GM18951 (cell line): ENCODE measurements at regions not wholly inside any gene's neighbourhood (a gene's known extent, or its start where the extent isn't known, plus 50 kb on each side); places are given as distances from the start of the nearest gene placed in this dataset.

Experiments
- POLR2A ChIP-seq: IDR thresholded peaks from 4 replicates; pipeline ENCODE4 v1.6.1; 2011; ENCODE audit warnings: mild to moderate bottlenecking; ENCODE audit not compliant: insufficient read length, insufficient read depth; ENCODE audit errors: extremely low read depth
- in situ Hi-C: fragments of 300-500 bp; cut with MboI; formaldehyde crosslinking; loops from one replicate; pipeline ENCODE4 v1.12.0; 2022; ENCODE audit warnings: low sequenced_read_pairs, mixed read lengths, inconsistent platforms; ENCODE audit not compliant: unreplicated experiment

GRCh38 chr3:150216866-150217600 lies 191.1 kb upstream of the TSC22D2 start:
- in situ Hi-C loops, result loop anchor here (25.0 kb wide), 1 partner anchor 705 kb away; no protein-coding TSS in a partner anchor
- no peak for TF ChIP-seq POLR2A

DNA sequence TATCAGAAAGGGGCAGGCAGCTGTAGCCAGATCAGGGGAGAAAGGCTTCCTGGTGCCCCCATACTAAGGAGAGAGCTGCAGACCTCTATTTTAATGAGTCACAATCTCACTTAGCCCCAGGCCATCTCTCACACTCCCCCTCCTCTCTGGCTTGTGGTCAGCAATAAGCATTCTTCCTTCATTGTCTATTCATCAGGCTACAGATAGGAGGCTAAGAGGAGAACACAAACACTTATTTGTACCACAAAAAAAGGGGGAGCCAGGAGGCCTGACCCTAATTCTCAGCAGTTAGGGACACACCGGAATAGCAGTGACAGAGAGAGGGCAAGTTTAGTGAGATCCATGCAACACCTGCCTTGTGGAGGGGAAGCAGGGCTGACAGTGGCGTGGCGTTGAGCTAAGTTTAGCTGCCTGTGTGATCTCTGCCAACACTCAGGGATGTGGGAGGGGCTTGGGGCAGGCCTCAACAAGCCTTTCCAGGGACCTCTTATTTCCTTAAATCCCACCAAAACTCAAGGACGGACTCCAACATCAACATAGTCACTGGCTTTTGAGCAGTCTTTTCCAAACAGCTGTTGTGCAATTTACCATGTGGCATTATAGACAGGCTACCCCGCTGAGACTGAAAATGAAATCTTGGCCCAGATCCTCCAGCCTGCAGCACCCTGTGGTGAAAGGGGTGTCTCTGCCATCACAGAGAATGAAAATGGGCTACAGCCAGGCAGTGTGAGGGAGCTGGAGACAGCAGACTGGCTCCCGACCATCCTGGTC lies 191.9 kb upstream of the TSC22D2 start:
- in situ Hi-C loops, result loop anchor here (25.0 kb wide), 1 partner anchor 704 kb away; no protein-coding TSS in a partner anchor
- no peak for TF ChIP-seq POLR2A

- TF ChIP-seq POLR2A, result no peak
- in situ Hi-C loops, result loop anchor here (25.0 kb wide), 1 partner anchor 703 kb away; no protein-coding TSS in a partner anchor
Measured at GRCh38 chr3:150215616-150216015, 192.5 kb upstream of the TSC22D2 start.

DNA sequence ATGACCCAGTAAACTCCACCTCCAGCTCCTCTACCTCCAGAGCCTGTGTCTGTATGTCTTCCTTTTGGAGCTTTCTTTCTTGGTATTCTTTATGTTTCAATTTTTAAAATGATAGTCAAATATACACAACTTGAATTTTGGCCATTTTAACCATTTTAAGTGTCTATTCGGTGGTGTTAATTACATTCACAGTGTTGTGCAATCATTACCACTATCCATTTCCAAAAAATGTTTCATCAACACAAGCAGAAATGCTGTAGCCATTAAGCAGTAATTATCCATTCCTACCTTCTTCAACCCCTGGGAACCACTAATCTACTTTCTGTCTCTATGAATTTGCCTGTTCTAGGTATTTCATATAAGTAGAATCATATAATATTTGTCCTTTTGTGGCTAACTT lies 194.5 kb upstream of the TSC22D2 start:
- in situ Hi-C loops, result loop anchor here (25.0 kb wide), 1 partner anchor 701 kb away; no protein-coding TSS in a partner anchor
- TF ChIP-seq POLR2A, result no peak

DNA sequence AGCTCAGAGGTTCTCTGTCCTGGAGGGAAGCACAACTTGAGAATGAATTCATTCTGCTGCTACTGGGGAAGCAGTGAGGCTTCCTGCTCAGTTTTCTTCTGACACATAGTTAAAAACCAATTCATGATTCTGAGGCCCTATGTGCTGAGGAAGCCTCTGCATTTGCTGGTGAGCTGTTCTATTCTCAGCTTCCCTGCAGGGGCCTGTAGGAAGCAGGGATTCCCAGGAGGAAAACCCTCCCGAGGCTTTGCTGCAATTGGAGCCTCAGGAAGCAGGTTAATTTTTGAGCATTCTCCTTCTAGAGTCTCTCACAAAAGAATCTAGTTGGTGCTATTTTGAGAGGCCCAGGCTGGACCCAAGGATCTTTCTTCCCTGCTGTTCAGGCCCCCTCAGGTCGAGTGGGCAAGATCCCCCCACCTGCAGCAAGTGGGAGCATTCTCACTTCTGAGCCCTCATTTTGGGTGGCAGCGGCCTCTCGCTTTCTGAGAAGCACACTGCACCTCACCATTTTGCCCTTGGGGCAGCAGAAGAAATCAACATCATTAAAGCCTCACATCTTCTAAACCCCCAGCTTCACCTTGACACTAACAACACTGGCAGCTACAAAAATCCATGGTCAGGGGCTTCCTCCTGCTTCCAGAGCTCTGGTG lies 197.5 kb upstream of the TSC22D2 start:
- no peak for TF ChIP-seq POLR2A
- in situ Hi-C loops, result loop anchor here (25.0 kb wide), 1 partner anchor 698 kb away; no protein-coding TSS in a partner anchor

- TF ChIP-seq POLR2A, result no peak
- in situ Hi-C loops, result loop anchor here (25.0 kb wide), 1 partner anchor 691 kb away; no protein-coding TSS in a partner anchor
Measured at GRCh38 chr3:150203273-150203672, 204.8 kb upstream of the TSC22D2 start.

- TF ChIP-seq POLR2A, result no peak
- in situ Hi-C loops, result loop anchor here (25.0 kb wide), 1 partner anchor 690 kb away; no protein-coding TSS in a partner anchor
Measured at GRCh38 chr3:150202711-150203110, 205.4 kb upstream of the TSC22D2 start.

DNA sequence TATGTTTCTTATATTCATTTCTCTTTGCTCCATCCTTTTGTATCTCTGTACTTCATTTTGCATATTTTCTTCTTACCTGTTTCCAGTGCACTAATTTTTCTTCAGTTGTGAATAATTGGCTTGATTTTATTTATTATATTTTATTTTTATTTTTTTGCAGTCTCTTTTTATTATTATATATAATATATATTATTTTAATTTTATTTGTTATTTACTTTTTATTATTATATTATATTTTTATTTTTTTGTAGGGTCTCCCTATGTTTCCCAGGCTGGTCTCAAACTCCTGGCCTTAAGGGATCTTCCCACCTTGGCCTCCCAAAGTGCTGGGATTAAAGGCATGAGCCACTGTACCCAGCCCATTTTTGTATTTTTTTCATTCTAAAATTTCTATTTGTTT lies 213.1 kb upstream of the TSC22D2 start:
- in situ Hi-C loops, result no loop called here
- no peak for TF ChIP-seq POLR2A

DNA sequence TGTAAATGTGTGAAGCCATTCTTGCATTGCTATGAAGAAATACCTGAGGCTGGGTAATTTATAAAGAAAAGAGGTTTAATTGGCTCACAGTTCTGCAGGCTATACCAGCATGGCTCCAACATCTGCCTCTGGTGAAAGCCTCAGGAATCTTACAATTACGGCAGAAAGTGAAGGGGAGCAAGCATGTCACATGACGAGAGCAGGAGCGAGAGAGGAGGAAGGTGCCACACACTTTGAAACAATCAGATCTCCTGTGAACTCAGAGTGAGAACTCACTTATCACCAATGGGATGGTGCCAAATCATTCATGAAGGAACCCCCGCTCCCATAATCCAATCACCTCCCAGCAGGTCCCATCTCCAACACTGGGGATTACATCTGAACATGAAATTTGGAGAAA lies 213.6 kb upstream of the TSC22D2 start:
- in situ Hi-C loops, result no loop called here
- no peak for TF ChIP-seq POLR2A

DNA sequence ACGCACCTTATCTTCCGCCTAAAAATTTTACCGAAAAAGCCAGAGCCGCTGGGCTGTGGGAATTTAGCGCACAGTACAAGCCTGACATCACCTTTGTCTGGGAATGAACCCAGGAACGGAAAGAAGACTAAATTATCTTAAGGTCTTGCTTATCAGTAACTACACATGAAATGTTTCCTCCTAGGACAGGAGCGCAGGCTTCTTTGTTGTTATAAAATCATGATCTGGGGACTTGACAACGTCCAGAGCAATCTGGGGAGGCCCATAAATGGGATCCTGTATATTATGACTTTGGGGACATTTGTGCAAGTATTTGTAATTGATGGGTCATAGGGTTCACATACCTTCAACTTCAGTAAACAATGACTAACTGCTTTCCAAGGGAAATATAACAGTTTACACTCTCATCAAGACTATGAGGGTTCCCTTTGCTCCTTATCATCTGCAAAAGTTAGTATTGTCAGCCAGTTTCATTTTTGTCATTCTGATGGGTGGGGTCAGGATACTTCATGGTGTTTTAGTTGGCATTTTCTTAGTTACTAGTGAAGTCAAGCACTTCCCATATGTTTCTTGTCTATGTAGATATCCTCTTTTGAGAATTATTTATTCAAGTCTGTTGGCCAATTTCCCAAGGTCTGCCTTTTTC lies 213.9 kb upstream of the PFN2 start:
- in situ Hi-C loops, result loop anchor here (10.0 kb wide), 1 partner anchor 220 kb away; no protein-coding TSS in a partner anchor
- no peak for TF ChIP-seq POLR2A

DNA sequence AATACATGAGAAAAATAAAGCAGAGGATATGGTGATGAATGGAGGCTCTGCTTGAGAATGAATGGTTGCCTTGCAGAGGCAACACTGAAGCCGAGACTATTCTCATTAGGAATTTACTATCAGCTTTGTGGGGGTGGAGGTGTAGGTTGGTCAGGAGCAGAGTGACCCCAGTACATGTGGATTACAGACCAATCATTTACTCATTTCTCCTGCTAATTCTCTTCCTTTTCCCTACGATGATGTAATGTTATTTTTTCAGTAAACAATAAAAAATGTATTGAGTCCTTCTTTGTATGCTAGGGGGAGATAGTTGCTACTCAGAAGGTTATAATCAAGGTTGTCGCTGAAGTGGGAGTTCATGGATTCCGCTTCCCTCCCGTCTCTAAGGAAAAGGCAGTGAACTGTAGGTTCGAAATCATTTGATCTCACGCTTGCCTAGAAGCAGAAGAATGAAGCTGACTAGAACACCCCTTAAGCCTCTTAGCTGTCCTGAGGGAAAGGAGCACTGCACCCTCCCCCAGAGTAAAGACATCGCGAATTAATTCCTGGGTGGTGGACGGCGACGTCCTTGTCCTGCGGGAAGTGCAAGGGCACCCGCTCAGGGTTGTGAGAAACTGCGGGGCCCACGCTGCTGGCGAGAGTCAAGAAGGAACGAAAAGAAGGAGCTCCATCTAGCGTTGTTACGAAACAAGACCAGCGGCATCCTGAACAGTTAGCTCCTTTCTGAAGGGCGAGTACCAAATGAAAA lies 213.2 kb upstream of the PFN2 start:
- no peak for TF ChIP-seq POLR2A
- in situ Hi-C loops, result loop anchor here (10.0 kb wide), 1 partner anchor 219 kb away; no protein-coding TSS in a partner anchor

- no peak for TF ChIP-seq POLR2A
- in situ Hi-C loops, result loop anchor here (10.0 kb wide), 1 partner anchor 216 kb away; no protein-coding TSS in a partner anchor
Measured at GRCh38 chr3:150180334-150180733, 209.6 kb upstream of the PFN2 start.
